ENCODE measurements at regions not wholly inside any gene's neighbourhood (a gene's known extent, or its start where the extent isn't known, plus 50 kb on each side); places are given as distances from the start of the nearest gene placed in this dataset.
"Not testable (repeated sequence)": the region's sequence is repeated elsewhere in the genome, so short reads cannot be mapped to it uniquely, and the experiment has no call there.

DNA sequence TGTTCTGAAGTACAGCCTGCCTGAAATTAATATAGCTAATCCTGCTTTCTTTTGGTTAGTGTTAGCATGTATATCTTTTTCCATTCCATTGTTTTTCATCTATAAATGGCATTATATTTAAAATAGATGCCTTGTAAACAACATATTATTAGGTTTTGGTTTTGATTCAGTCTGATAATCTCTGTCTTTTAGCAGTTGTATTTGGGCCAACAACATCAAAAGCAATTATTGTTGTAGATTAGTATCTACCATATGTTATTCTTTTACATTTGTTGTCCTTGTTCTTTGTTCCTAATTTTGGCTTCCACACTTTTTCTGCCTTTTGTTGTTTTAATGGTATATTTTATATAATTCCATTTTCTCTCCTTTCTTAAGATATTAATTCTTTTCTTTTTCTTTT, 678.2 kb upstream of the PRMT6 start:
- no peaks in the 10 kb centered on the region for H3K27me3 ChIP-seq (ENCODE audit: insufficient read depth, low read depth)
- no peak overlapping the region for H3K4me2 ChIP-seq
- H2AFZ ChIP-seq: no peak overlapping the region
- DNase-seq: no peak
- intact Hi-C loops (cut with micrococcal nuclease; ENCODE audit: unreplicated experiment): no loop called here
- H3K4me1 ChIP-seq (replicated peaks; ENCODE audit: insufficient read depth): no peaks in the 10 kb centered on the region
- H3K79me2 ChIP-seq (ENCODE audit: low read depth): no peaks in the 10 kb centered on the region
- H3K4me3 ChIP-seq: no peak overlapping the region
- BruUV-seq (replicated peaks): no TSS peak
- no peak for TF ChIP-seq EZH2 (IDR thresholded peaks at IDR 0.05; ENCODE audit: low read depth)
- TF ChIP-seq, protein P1, sequence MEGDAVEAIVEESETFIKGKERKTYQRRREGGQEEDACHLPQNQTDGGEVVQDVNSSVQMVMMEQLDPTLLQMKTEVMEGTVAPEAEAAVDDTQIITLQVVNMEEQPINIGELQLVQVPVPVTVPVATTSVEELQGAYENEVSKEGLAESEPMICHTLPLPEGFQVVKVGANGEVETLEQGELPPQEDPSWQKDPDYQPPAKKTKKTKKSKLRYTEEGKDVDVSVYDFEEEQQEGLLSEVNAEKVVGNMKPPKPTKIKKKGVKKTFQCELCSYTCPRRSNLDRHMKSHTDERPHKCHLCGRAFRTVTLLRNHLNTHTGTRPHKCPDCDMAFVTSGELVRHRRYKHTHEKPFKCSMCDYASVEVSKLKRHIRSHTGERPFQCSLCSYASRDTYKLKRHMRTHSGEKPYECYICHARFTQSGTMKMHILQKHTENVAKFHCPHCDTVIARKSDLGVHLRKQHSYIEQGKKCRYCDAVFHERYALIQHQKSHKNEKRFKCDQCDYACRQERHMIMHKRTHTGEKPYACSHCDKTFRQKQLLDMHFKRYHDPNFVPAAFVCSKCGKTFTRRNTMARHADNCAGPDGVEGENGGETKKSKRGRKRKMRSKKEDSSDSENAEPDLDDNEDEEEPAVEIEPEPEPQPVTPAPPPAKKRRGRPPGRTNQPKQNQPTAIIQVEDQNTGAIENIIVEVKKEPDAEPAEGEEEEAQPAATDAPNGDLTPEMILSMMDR (conservative IDR thresholded peaks at IDR 0.05): no peak
- H4K20me1 ChIP-seq (ENCODE audit: insufficient read depth): no peaks in the 10 kb centered on the region
- H3K36me3 ChIP-seq (ENCODE audit: low read depth): no peaks in the 10 kb centered on the region
- H3K9me3 ChIP-seq (ENCODE audit: insufficient read depth, low read depth): no peaks in the 10 kb centered on the region
- POLR2A ChIA-PET (ENCODE audit: unreplicated experiment): no interaction called here
- H3K27ac ChIP-seq: no peak overlapping the region
- 0 out of 2 replicates have a peak, but pooled peaks cover 4% of the 10 kb centered on the region for H3K9me2 ChIP-seq (ENCODE audit: insufficient read depth)
- CTCF ChIA-PET: no interaction called here
- no peaks in the 10 kb centered on the region for H3F3A ChIP-seq (ENCODE audit: insufficient read depth, low read depth)

DNA sequence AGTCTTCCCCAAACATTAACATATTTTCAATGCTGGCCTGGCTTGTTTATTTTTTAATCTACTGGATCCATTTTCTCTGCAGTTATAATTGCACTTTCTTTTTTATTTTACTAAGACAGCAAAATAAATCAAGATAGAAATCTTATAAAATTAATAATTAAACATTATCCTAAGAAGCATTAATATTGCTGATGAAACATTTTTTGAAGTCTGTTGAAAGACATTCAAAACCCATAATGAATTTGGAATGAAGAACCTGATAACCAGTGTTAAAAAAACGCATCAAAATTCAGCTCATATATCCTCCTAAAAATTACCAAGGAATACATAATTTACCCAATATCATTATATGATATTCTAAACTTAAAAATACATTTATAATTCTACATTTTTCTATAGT, 675.7 kb upstream of the PRMT6 start:
- Histone ChIP-seq H3F3A (ENCODE audit: insufficient read depth, low read depth) (no peaks in the 10 kb centered on the region), H3K27me3 (ENCODE audit: insufficient read depth, low read depth) (no peaks in the 10 kb centered on the region), H3K36me3 (ENCODE audit: low read depth) (no peaks in the 10 kb centered on the region), H3K27ac (no peak overlapping the region), H3K79me2 (ENCODE audit: low read depth) (no peaks in the 10 kb centered on the region), H4K20me1 (ENCODE audit: insufficient read depth) (no peaks in the 10 kb centered on the region), H3K4me2 (no peak overlapping the region), H2AFZ (no peak overlapping the region), H3K9me3 (ENCODE audit: insufficient read depth, low read depth) (no peaks in the 10 kb centered on the region), H3K4me3 (no peak overlapping the region), H3K9me2 (ENCODE audit: insufficient read depth) (0 out of 2 replicates have a peak, but pooled peaks cover 4% of the 10 kb centered on the region), H3K4me1 (replicated peaks; ENCODE audit: insufficient read depth) (no peaks in the 10 kb centered on the region)
- intact Hi-C loops (cut with micrococcal nuclease; ENCODE audit: unreplicated experiment): no loop called here
- BruUV-seq (replicated peaks): no TSS peak
- ChIA-PET POLR2A (ENCODE audit: unreplicated experiment) (no interaction called here), CTCF (no interaction called here)
- no peak for DNase-seq
- TF ChIP-seq, protein P1 (conservative IDR thresholded peaks at IDR 0.05): no peak
- TF ChIP-seq EZH2 (IDR thresholded peaks at IDR 0.05; ENCODE audit: low read depth): no peak

DNA sequence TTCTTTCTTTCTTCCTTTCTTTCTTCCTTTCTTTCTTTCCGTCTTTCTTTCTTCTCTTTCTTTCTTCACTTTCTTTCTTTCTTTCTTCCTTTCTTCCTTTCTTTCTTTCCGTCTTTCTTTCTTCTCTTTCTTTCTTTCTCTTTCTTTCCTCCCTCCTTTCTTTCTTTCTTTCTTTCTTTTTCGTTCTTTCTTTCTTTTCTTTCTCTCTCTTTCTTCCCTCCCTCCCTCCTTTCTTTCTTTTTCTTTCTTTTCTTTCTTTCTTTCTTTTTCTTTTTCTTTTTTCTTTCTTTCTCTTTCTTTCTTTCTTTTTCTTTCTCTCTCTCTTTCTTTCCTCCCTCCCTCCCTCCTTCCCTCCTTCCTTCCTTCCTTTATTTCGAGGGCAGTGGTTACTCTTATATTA, 667.3 kb upstream of the PRMT6 start:
- H3K4me3 ChIP-seq; H3F3A ChIP-seq (ENCODE audit: insufficient read depth, low read depth); H3K27me3 ChIP-seq (ENCODE audit: insufficient read depth, low read depth); H3K4me2 ChIP-seq; H3K4me1 ChIP-seq (replicated peaks; ENCODE audit: insufficient read depth); H3K36me3 ChIP-seq (ENCODE audit: low read depth); H3K79me2 ChIP-seq (ENCODE audit: low read depth); BruUV-seq (replicated peaks); POLR2A ChIA-PET (ENCODE audit: unreplicated experiment); H4K20me1 ChIP-seq (ENCODE audit: insufficient read depth); CTCF ChIA-PET; H3K27ac ChIP-seq; intact Hi-C loops (cut with micrococcal nuclease; ENCODE audit: unreplicated experiment); H3K9me2 ChIP-seq (ENCODE audit: insufficient read depth); DNase-seq; H2AFZ ChIP-seq; H3K9me3 ChIP-seq (ENCODE audit: insufficient read depth, low read depth): not testable (repeated sequence)

DNA sequence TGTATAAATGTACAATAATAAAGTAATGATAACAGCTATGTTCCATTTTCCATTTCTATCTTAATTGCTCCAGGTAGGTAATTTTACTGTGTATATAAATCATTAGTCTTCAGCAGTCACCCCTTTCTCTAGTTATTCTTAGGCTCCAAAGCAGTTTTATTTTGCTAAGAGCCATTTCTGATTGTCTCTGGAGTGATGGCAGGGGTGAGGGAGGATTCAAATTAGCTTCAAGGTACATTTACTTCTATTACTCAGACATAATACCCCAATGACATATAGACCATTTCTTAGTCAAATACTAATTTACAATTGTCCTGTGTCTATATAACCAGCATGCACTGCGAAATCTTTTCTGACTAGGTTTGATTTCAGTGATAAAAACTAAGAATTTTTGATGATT, 663.4 kb upstream of the PRMT6 start:
- Histone ChIP-seq H3K4me2 (no peak overlapping the region), H3K4me1 (replicated peaks; ENCODE audit: insufficient read depth) (no peaks in the 10 kb centered on the region), H3K79me2 (ENCODE audit: low read depth) (no peaks in the 10 kb centered on the region), H3F3A (ENCODE audit: insufficient read depth, low read depth) (no peaks in the 10 kb centered on the region), H3K27me3 (ENCODE audit: insufficient read depth, low read depth) (no peaks in the 10 kb centered on the region), H4K20me1 (ENCODE audit: insufficient read depth) (no peaks in the 10 kb centered on the region), H3K9me2 (ENCODE audit: insufficient read depth) (no peaks in the 10 kb centered on the region), H3K27ac (no peak overlapping the region), H3K4me3 (no peak overlapping the region), H2AFZ (no peak overlapping the region), H3K9me3 (ENCODE audit: insufficient read depth, low read depth) (no peaks in the 10 kb centered on the region), H3K36me3 (ENCODE audit: low read depth) (no peaks in the 10 kb centered on the region)
- ChIA-PET CTCF (no interaction called here), POLR2A (ENCODE audit: unreplicated experiment) (no interaction called here)
- no TSS peak for BruUV-seq (replicated peaks)
- DNase-seq: no peak
- no peak for TF ChIP-seq EZH2 (IDR thresholded peaks at IDR 0.05; ENCODE audit: low read depth)
- TF ChIP-seq, protein P1 (conservative IDR thresholded peaks at IDR 0.05): no peak
- intact Hi-C loops (cut with micrococcal nuclease; ENCODE audit: unreplicated experiment): no loop called here

All from PC-9 (cell line).